GM04504 (cell line): ENCODE measurements at regions not wholly inside any gene's neighbourhood (a gene's known extent, or its start where the extent isn't known, plus 50 kb on each side); places are given as distances from the start of the nearest gene placed in this dataset.

Source experiments
- DNase-seq: peaks from one replicate; pipeline ENCODE4 v3.0.0-alpha.2; 2012; ENCODE audit warnings: low read depth

DNA sequence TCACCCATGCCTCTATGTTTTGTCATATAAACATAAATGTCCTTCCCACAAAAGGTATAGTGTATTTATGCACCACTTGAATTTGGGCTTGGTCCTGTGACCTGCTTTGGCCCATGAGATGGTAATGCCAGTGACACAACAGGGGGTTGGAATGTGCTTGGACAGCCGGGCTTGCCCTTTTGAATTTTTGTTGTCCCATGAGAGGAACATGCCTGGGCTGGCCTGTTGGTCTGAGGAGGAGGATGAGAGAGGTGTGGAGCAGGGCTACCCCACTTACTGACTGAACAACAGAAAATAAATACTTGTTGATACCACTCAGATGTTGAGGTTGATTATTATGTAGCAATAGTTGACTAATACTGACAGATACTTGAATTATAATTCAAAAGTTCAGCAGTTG lies 63.2 kb upstream of the TCF4 start:
- no peak for DNase-seq

DNA sequence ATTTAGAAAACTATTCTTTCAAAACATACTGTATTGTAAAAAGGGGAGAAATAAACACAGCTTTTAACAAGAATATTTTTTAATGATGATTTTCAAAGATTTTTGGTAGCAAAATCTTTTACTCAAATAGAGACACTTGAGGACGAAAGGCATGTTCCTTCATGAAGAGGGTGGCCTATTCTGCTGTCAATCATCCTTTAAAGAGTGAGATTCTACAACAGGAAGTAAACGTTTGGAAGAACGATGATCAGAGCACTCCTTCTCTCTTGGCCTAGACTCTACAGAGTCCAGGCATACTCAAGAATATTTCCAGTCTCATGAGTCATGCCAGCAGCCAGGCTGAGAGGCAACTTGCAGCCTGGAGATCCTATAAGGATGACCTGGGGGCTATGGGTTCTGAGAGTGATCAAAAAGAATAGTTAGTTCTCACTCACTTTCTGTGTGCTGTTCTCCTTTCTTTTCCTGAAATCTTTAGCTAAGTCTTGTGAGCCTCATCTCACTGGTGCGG lies 62.4 kb upstream of the TCF4 start:
- DNase-seq, result no peak

GRCh38 chr18:55647331-55647730 lies 59.3 kb upstream of the TCF4 start:
- DNase-seq, result no peak

- no peak for DNase-seq
Observed at GRCh38 chr18:55642191-55642590, 54.2 kb upstream of the TCF4 start.

GRCh38 chr18:55641486-55641885 lies 53.5 kb upstream of the TCF4 start:
- DNase-seq, result no peak
